Activated CD4-positive, alpha-beta memory T cell treated with anti-CD3 and anti-CD28 coated beads, Interleukin-2, amount 10 ng/mL, durations not matched to agents 7 days and 5 days (primary cell): ENCODE measurements at regions not wholly inside any gene's neighbourhood (a gene's known extent, or its start where the extent isn't known, plus 50 kb on each side); places are given as distances from the start of the nearest gene placed in this dataset.

Source experiments
- CTCF ChIA-PET: fragments of 350-600 bp; sonication (Branson Sonifier 250); formaldehyde crosslinking; loops from one replicate; lab custom pipeline; 2021; ENCODE audit warnings: antibody characterized with exemption, inconsistent platforms; lab: Charles Lee
- POLR2A ChIA-PET: fragments of 350-600 bp; sonication (Branson Sonifier 250); formaldehyde crosslinking; loops from one replicate; lab custom pipeline; 2021; ENCODE audit warnings: antibody characterized with exemption; lab: Charles Lee
- DNase-seq: peaks from one replicate; pipeline ENCODE4 v3.0.0-alpha.2; 2020
- H3K27ac Mint-ChIP-seq: one replicate; pipeline ENCODE4 v1.8.0; 2021; ENCODE audit warnings: mild to moderate bottlenecking, mixed read lengths
- H3K27me3 Mint-ChIP-seq: one replicate; pipeline ENCODE4 v1.8.0; 2021; ENCODE audit warnings: mixed read lengths
- H3K36me3 Mint-ChIP-seq: one replicate; pipeline ENCODE4 v1.8.0; 2021; ENCODE audit warnings: low read depth, mixed read lengths
- H3K4me1 Mint-ChIP-seq: one replicate; pipeline ENCODE4 v1.8.0; 2021; ENCODE audit warnings: mixed read lengths
- H3K4me3 Mint-ChIP-seq: one replicate; pipeline ENCODE4 v1.8.0; 2021; ENCODE audit warnings: mild to moderate bottlenecking, mixed read lengths
- H3K9me3 Mint-ChIP-seq: one replicate; pipeline ENCODE4 v1.8.0; 2021; ENCODE audit warnings: mixed read lengths

DNA sequence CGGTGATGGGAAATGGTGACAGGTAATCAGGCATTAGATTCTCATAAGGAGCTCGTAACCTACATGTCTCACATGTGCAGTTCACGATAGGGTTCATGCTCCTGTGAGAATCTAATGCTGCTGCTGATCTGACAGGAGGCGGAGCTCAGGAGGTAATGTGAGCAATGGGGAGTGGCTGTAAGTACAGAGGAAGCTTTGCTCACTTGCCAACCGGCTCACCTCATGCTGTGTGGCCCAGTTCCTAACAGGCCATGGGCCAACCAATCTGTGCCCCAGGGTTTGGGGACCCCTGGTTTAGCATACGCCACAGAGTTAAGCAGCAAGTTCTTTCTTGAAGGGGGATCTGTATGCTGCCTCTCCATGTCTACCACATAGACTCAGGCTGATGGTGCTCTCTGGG is 133.1 kb downstream of the IQUB start:
- Mint-ChIP-seq H3K27me3 (no peaks in the 10 kb centered on the region), H3K4me3 (no peak overlapping the region), H3K27ac (no peak overlapping the region), H3K36me3 (no peaks in the 10 kb centered on the region), H3K9me3 (no peaks in the 10 kb centered on the region), H3K4me1 (no peaks in the 10 kb centered on the region)
- POLR2A ChIA-PET, result no interaction called here
- CTCF ChIA-PET, result interaction anchor here (1.0 kb wide), 1 partner anchor 34 kb away, joined by 3 read pairs; no protein-coding TSS in a partner anchor
- no peak for DNase-seq

DNA sequence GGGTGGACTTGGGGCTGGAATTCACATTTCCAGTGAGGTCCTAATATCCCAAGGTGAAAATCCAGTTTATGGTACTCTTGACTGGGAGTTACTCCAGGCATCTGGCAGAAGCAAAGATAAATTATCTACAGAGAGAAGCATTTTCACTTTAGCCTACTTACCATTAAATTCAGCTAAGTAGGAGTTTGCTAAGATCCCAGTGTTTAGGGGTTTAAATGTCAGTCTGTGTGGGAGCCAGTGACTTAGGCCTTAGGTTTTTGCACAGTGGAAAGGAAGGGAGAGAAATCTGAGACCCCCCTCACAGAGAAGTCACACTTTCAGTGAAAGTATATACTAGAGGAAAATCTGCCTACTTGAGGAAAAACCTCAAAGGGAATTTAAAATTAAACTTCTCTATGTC is 134.2 kb downstream of the IQUB start:
- CTCF ChIA-PET, result no interaction called here
- no peaks in the 10 kb centered on the region for H3K9me3 Mint-ChIP-seq
- POLR2A ChIA-PET, result no interaction called here

DNA sequence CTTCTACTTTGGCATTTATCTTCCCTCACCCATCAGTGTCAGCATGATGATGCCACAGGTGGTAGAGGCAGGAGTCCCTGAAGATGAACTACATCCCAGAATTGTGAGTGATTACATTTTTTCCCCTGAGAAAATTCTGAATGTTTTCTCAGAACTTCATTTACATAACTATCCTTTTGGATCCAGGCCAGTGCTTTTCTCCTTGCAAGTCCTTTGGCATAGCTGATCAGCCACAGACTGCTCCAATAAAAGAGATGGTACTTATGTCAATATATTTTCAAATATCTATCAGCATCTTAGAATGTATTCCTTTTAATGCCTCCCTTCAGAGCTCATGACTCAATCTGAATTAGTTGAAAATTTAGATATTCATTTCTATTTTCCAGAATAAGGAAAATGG is 135.5 kb downstream of the IQUB start:
- no peak overlapping the region for H3K4me3 Mint-ChIP-seq
- ChIA-PET POLR2A (no interaction called here), CTCF (no interaction called here)
- no peak for DNase-seq
- H3K9me3 Mint-ChIP-seq, result no peaks in the 10 kb centered on the region
- H3K4me1 Mint-ChIP-seq, result no peaks in the 10 kb centered on the region
- H3K27me3 Mint-ChIP-seq, result no peaks in the 10 kb centered on the region
- no peaks in the 10 kb centered on the region for H3K36me3 Mint-ChIP-seq
- no peak overlapping the region for H3K27ac Mint-ChIP-seq

More for the DNA sequence above, 134.2 kb downstream of the IQUB start:
- Mint-ChIP-seq H3K27me3 (no peaks in the 10 kb centered on the region), H3K4me3 (no peak overlapping the region), H3K36me3 (no peaks in the 10 kb centered on the region), H3K4me1 (no peaks in the 10 kb centered on the region), H3K27ac (no peak overlapping the region)
- no peak for DNase-seq

DNA sequence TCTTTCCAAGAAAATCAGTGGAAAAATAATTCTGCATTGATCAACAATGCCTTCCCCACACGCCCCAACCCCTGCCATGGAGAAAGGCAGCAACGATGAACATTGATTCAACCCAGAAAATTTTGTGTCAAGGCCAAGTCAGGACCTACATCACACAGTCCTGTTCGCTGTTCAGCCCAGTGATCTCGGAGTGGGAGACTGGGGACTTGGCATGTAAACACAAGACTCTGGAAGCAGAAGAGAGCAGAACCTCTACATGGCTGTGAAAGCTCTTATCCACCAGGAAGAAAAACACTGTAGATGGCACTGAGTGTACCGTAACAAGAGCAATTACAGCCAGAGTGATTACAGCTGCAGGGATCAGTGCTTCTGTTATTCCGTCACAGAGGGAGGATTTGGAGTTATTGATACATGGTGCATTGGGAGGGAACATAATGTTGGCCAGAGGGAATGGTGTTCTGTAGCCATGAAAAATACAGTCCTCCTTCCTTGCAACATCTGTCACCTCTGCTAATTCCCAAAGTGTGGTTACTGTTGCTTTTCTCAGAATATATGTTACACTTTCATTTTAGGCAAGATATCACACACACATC is 136.6 kb downstream of the IQUB start:
- ChIA-PET CTCF (no interaction called here), POLR2A (no interaction called here)
- no peak overlapping the region for H3K27ac Mint-ChIP-seq
- no peaks in the 10 kb centered on the region for H3K4me1 Mint-ChIP-seq
- no peaks in the 10 kb centered on the region for H3K36me3 Mint-ChIP-seq
- DNase-seq, result no peak
- H3K9me3 Mint-ChIP-seq, result no peaks in the 10 kb centered on the region
- H3K4me3 Mint-ChIP-seq, result no peak overlapping the region
- H3K27me3 Mint-ChIP-seq, result no peaks in the 10 kb centered on the region

DNA sequence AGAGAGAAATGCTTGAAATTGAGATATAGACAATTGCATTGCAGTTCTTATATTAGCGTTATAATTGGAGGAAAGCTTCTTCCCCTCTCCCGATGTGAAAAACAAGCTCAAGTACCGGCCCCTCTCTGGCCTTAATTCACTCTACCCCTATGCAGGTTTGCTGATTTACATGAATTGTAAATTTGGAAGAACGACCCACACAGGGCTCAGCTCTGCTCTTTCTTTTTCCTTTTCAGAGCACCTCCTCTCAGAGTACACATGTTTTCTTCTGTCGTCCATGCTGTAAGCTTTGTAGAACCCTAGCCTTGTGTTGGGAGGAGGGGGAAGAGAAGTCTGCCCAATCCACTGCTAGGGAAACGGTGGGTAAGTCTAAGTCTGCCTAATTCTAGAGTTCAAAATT is 140.8 kb downstream of the IQUB start:
- CTCF ChIA-PET, result no interaction called here
- H3K4me1 Mint-ChIP-seq, result no peaks in the 10 kb centered on the region
- no peaks in the 10 kb centered on the region for H3K27me3 Mint-ChIP-seq
- H3K4me3 Mint-ChIP-seq, result no peak overlapping the region
- H3K36me3 Mint-ChIP-seq, result no peaks in the 10 kb centered on the region
- no peaks in the 10 kb centered on the region for H3K9me3 Mint-ChIP-seq
- H3K27ac Mint-ChIP-seq, result no peak overlapping the region
- no peak for DNase-seq
- POLR2A ChIA-PET, result no interaction called here

DNA sequence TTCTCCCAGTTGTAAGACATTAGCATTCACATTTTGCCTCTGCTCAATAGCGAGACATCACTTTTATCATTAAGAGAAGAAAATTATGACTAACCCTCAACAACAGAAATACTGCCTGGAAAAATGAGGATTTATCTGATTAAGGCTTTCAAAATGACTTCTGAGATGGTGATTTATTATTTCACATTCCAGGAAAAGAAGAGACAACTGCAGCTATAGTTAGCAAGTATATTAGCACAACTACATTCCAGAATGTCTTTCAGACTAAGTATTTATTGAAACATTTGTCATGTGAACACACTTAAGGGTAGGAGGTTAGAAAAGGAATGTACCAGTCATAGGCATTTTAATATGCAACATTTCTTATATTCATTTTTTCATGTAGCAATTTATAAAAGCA is 162.0 kb downstream of the IQUB start:
- Mint-ChIP-seq H3K9me3 (no peaks in the 10 kb centered on the region), H3K27me3 (no peaks in the 10 kb centered on the region), H3K27ac (no peak overlapping the region), H3K4me3 (no peak overlapping the region), H3K36me3 (no peaks in the 10 kb centered on the region), H3K4me1 (no peaks in the 10 kb centered on the region)
- ChIA-PET POLR2A (no interaction called here), CTCF (no interaction called here)
- DNase-seq, result no peak

DNA sequence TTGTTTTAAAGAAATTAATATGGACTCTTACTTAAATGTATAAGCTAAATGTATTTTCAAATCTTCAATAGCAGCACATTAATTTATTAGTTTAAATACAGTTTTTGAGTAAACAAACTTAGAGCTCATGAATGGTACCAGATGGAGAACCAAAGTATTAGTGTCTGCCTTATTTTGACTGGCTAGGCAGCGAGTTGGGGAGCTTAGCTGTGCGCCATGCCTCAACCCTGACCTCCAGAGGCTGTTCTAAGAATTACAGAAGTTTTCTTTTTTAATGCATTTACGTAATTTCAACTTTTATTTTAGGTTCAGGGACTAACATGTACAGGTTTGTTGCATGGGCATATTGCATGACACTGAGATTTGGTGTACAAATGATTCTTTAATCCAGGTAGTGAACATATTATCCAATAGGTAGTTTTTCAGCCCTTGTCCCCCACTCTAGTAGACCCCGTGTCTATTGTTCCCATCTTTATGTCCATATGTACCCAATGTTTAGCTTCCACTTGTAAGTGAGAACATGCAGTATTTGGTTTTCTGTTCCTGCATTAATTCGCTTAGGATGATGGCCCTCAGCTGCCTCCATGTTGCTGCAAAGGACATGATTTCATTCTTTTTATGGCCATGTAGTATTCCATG is 166.8 kb downstream of the IQUB start:
- no peaks in the 10 kb centered on the region for H3K4me1 Mint-ChIP-seq
- no peak overlapping the region for H3K4me3 Mint-ChIP-seq
- no peaks in the 10 kb centered on the region for H3K9me3 Mint-ChIP-seq
- H3K27ac Mint-ChIP-seq, result no peak overlapping the region
- CTCF ChIA-PET, result interaction anchor here (0.8 to 2.0 kb wide), 7 partner anchors 9 to 111 kb away, joined by 3 to 8 read pairs (median 3); no protein-coding TSS in a partner anchor
- no peaks in the 10 kb centered on the region for H3K36me3 Mint-ChIP-seq
- no peaks in the 10 kb centered on the region for H3K27me3 Mint-ChIP-seq
- DNase-seq, result no peak
- POLR2A ChIA-PET, result no interaction called here

DNA sequence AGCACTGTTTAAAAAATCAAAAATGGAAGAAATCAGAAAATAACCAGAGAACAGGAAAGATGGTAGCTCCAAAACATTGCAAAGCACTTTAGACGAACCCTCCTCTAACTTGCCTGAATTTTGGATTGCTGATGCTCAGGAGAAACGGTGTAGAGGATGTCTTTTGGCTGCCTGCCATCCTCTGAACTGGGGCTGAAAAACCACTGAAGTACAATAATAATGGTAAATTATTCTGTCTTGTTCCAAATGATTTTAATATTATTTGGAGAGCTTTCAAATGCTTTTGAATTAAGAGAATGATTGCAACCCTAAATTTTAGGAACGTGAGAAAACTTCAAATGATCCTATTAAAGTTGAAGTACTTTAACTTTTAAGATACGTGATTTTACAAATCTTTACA is 167.3 kb upstream of the SLC13A1 start:
- POLR2A ChIA-PET, result no interaction called here
- H3K27ac Mint-ChIP-seq, result no peak overlapping the region
- no peaks in the 10 kb centered on the region for H3K9me3 Mint-ChIP-seq
- H3K36me3 Mint-ChIP-seq, result no peaks in the 10 kb centered on the region
- H3K27me3 Mint-ChIP-seq, result no peaks in the 10 kb centered on the region
- DNase-seq, result no peak
- CTCF ChIA-PET, result interaction anchor here (0.8 to 2.0 kb wide), 7 partner anchors 8 to 110 kb away, joined by 3 to 8 read pairs (median 3); no protein-coding TSS in a partner anchor
- no peaks in the 10 kb centered on the region for H3K4me1 Mint-ChIP-seq
- no peak overlapping the region for H3K4me3 Mint-ChIP-seq

DNA sequence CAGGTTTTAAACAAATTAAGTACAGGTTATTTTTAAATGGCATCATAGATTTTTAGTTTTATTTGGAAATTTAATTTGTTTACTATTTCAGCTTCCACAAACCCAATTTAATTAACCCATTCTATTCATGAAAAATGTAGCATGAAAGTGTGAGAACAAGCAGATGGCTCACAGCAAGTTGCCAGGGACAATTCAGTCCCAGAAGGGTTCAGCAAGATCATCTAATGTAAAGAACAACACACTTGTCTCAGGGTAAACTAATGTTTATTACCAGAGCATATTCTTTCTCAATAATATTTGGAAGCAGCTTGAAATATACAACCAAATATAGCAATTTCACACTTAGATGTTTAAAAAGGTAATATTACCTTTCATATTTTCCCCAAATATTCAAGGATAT is 166.9 kb upstream of the SLC13A1 start:
- ChIA-PET CTCF (interaction anchor here (1.1 to 2.0 kb wide), 5 partner anchors 9 to 73 kb away, joined by 3 to 8 read pairs (median 3); no protein-coding TSS in a partner anchor), POLR2A (no interaction called here)
- Mint-ChIP-seq H3K27ac (no peak overlapping the region), H3K9me3 (no peaks in the 10 kb centered on the region), H3K36me3 (no peaks in the 10 kb centered on the region), H3K4me1 (no peaks in the 10 kb centered on the region), H3K27me3 (no peaks in the 10 kb centered on the region), H3K4me3 (no peak overlapping the region)
- DNase-seq, result no peak

DNA sequence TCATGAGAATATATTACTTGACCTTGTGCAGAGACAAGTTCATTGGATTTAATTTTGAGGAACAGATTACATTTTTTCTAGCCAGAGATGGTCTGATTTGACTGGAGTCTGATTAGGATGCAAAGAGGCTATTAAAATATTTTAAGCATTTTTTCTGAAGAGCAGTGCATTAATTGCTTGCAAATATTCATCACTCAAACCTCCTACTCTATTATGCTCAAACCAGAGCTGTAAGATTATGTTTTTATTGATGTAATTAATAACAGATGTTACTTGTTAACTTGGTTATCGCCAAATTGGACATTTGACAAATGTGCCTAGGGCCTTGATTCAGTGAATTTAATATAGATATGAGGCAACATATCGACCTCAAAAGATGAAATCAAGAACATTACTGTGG is 160.9 kb upstream of the SLC13A1 start:
- CTCF ChIA-PET, result no interaction called here
- Mint-ChIP-seq H3K4me3 (no peak overlapping the region), H3K27me3 (no peaks in the 10 kb centered on the region), H3K9me3 (no peaks in the 10 kb centered on the region), H3K36me3 (no peaks in the 10 kb centered on the region), H3K4me1 (no peaks in the 10 kb centered on the region), H3K27ac (no peak overlapping the region)
- DNase-seq, result no peak
- POLR2A ChIA-PET, result no interaction called here

DNA sequence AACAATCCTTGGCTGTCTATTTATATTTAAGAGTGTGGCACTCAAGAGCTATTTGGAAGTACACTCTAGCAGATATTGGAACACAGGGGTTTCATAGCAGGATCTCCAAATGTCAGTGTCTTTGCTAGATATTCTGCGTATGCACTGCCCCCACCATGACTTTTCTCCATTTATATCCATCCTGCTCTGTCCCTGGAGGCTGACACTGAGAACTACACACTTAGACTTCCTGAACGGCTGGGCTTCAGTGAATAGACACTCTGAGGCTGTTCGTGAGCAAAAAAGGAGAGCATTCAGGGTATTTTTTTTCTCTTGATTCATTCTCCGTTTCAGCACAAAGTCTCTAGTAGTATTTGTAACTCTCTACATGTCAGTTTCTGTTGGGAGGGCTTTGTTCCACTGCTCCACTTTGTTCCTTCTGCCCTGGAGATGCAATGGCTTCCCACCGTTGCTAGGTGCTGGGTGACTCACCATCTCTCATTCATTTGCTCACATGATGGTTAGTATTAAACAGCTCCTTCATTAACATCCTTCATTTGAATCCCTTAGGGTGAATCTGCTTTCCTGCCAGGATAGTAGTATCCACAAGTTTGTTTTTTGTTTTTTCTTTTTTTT is 155.9 kb upstream of the SLC13A1 start:
- ChIA-PET POLR2A (no interaction called here), CTCF (no interaction called here)
- Mint-ChIP-seq H3K27me3 (no peaks in the 10 kb centered on the region), H3K4me3 (no peak overlapping the region), H3K36me3 (no peaks in the 10 kb centered on the region), H3K27ac (no peak overlapping the region), H3K4me1 (no peaks in the 10 kb centered on the region), H3K9me3 (no peaks in the 10 kb centered on the region)
- no peak for DNase-seq

DNA sequence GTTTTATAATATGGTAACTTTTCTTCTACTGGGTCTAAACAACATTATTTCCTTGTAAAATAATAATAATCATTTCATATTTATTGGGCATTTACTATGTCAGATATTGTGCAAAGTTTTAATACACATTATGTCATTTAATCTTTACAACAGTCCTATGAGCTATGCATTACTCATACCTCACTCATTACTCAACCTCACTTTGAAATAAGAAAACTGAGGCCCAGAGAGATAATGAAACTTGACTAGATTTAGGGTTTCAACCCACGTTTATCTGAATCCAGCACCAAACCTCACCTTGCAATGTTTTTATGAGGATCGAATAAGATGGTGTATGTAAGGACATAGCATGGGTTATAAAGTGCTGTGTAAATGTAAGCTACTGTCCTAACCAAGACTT is 153.2 kb upstream of the SLC13A1 start:
- Mint-ChIP-seq H3K9me3 (no peaks in the 10 kb centered on the region), H3K27me3 (no peaks in the 10 kb centered on the region), H3K27ac (no peak overlapping the region), H3K4me3 (no peak overlapping the region), H3K36me3 (no peaks in the 10 kb centered on the region), H3K4me1 (no peaks in the 10 kb centered on the region)
- DNase-seq, result no peak
- CTCF ChIA-PET, result interaction anchor here (2.1 kb wide), 1 partner anchor 15 kb away, joined by 8 read pairs; no protein-coding TSS in a partner anchor
- POLR2A ChIA-PET, result no interaction called here

DNA sequence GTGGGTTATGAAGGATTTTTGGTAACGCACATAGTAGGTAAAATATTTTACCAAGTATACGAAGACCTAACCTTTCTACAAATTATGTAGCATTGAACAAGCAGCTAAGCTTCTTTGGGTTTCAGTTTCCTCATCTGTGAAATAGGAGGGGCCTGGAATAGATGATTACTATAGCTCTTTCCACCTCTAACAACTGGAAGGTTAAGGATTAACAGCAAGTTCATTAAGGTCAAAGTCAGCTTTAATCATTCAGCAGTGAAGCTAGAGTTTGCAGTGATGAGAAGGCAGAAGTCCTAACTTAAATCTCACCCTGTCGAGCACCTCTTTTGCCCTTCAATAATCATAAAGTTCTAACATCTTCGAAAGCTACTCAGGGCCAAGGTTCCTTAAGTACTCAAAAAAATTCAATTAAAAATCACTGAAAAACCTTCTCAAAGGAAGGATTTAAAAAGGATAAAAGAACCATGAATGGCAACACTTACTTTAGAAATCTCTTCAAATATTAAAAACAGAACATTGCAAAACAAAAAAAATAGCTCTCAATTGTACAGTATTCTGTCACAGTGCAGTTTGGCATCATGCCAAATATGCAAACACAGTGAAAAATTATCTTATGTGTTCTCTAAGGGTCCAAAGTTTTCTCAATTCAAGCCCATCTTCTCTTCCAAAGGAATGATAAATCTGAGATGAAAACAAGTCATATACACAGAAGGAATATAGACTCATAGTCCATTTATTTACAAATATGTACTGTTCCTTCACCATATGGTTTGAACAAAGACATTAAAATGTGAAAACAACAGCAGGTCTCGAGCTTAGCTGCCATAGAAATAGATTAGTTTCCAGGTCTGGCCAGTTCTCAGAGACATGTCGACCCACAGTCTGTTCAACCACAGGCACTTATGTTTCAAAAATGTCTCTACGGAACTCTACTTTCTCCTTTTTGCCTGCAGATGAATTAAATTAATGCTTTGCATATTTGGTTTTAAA is 152.0 kb upstream of the SLC13A1 start:
- Mint-ChIP-seq H3K36me3 (no peaks in the 10 kb centered on the region), H3K27me3 (no peaks in the 10 kb centered on the region), H3K4me1 (no peaks in the 10 kb centered on the region), H3K4me3 (no peak overlapping the region), H3K27ac (no peak overlapping the region), H3K9me3 (no peaks in the 10 kb centered on the region)
- POLR2A ChIA-PET, result no interaction called here
- no peak for DNase-seq
- CTCF ChIA-PET, result interaction anchor here (2.1 kb wide), 1 partner anchor 16 kb away, joined by 8 read pairs; no protein-coding TSS in a partner anchor
